Neural progenitor cell (in vitro differentiated cells): ENCODE measurements at regions not wholly inside any gene's neighbourhood (a gene's known extent, or its start where the extent isn't known, plus 50 kb on each side); places are given as distances from the start of the nearest gene placed in this dataset.
A peak's percentile ranks its signal among the peaks of the same experiment; 100 is the strongest.

ENCODE experiments used
- CTCF ChIP-seq: fragments of 200-600 bp; sonication (generic); IDR thresholded peaks from 2 replicates; pipeline ENCODE4 v1.5.1; 2017; ENCODE audit warnings: antibody characterized with exemption, mild to moderate bottlenecking
- EZH2 ChIP-seq: fragments of 200-600 bp; sonication (generic); IDR thresholded peaks from 2 replicates; pipeline ENCODE4 v1.6.1; 2017; ENCODE audit warnings: antibody characterized with exemption, mild to moderate bottlenecking, moderate library complexity
- EZH2phosphoT487 ChIP-seq: fragments of 200-600 bp; sonication (generic); IDR thresholded peaks from 2 replicates; pipeline ENCODE4 v1.6.1; 2017; ENCODE audit warnings: antibody characterized with exemption

DNA sequence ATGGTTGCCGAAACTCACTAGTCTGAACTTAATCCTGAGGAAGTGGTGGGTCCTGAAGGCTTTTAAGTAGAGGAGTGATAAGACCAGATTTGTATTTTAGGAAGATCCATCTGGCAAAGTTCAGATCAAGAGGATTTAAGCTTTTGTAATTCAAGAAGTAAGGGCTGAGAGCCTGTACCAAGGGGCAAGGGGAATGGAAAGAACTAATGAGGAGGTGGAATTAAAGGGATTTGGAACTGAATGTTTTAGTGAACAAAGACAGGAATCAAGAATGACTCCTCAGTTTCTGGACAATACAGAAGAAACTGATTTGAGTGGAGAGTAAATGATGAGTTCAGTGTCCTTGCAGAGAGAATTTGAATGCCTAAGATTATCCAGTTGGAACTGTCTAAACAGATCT is 249.0 kb downstream of the C7orf25 start:
- TF ChIP-seq CTCF (no peak), EZH2 (no peak), EZH2phosphoT487 (peak; percentile 60)
